Right kidney (tissue), 1 donor: ENCODE measurements at regions not wholly inside any gene's neighbourhood (a gene's known extent, or its start where the extent isn't known, plus 50 kb on each side); places are given as distances from the start of the nearest gene placed in this dataset.
A peak's percentile ranks its signal among the peaks of the same experiment; 100 is the strongest.

Experiments used
- DNase-seq: peaks from one replicate; pipeline ENCODE4 v3.0.0-alpha.2; 2016

DNA sequence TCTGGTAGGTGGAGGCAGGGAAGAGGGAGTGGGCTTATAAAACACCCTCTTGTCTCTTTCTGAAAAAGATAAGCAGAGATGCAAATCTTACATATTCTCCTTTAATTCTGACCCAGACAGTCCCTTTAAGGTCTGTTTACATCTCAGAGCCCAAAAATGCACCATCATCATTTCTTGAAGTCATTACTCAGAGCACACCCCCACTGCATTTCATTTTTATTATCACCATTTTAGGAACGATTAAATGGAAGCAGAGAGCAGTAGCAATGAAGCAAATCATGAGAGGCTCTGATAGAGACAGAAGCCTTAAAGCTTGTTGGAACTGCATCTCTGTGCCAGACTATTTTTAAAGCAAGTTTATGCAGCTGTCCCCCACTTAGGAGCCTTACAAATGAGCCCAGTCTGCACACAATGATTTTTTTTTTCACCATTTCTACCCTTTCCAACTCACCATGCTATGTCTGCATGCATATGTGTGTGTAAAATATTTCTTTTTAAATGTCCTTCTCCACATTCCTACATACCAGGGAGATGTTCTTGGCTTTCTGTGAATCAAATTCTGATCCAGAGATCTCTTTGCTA, 311.0 kb downstream of the GRIN2B start:
- no peak for DNase-seq

DNA sequence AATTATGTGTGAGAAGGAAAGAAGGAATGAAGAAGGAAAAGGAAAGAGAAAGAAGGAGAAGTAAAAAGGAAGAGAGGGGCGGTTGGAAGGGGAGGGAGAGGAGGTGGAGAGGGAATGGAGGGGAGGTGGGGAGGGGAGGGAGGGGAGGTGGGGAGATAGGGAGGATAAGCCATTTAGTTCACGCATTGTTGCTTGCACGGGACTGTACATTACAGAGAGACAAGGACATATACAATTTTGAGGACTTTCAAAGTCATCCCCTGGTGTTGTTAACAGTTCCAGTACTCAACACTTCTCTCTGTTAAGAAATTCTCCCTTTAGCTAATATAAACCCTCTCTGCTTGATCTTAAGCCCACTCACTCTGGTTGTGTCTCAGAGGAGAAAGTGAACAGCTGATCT, 312.5 kb downstream of the GRIN2B start:
- DNase-seq = no peak

DNA sequence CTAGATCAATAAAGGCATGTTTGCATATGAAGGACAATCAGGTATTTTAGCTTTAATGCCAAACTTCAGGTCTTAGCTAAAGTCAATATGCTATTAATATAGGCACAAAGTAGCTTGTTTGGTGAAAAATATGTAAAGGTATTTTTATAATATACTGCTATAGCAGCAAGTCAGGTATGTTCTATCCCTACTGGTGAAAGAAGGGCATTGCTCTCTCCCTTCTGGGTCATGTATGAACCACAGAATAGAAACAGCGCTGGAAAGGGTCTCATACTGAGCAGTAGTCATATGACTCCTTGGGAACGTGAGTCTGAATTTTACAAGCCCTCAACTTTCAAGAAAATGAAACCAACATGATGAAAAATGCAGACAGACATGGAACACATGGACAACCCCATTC, 314.6 kb downstream of the GRIN2B start:
- no peak for DNase-seq

DNA sequence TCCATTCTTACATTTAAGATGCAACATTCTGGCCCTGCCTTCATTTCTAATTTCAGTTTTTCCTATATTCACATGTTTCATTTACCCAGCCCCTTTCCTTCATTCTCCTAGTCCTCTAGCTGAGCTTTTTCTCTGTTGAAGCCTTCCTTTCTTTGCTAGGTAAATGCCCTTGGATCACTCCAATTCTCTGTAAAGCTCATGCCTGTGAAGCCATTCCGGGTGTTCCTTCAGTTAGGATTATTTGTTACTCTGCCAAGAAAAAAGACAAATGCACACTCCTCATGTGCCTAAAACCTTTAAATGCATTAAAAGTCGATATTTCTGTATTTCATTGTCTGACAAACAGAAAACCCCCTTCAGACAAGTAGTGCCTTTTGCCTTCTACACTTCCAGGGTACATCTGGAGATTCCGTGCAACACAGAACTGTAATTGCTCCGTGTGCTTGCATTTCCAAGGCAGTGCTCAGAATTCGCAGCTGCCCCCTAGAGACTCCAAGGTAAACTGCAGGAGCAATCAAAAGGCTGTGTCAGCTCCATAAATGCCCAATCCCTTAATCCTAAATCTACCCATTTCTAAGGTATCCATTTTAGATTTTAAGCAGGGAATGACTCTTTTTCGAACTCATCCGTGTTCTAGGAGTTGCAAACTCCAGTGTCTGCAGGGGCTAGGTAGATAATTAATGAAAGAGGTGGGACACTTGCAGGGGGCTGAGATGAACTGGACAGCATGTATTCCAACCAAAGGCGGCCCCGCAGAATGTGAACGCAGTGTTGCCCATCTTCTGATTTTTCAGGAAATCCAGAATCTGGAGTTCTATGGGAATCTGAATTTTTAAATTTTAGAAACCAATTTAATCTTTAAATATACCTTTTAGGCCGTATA, 320.2 kb downstream of the GRIN2B start:
- peak; percentile 24 for DNase-seq

DNA sequence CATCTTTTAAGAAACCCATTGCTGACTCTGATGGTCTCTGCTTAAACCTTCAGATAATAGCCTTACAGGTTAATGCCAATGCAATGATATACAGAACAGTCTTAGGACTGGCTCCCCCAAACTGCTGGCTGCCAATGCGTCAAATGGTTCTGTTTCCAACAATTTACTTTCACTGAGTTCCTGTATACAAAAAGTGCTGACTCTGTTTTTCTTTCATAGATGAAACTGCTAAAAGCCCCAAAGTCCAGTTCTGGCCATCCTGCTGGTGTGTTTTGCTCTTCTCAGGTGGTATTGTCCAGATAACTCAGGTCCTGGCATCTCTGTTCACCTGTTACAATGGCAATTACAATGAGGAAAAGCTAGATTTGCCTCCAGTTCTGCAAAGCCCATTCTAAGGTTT, 326.9 kb downstream of the GRIN2B start:
- DNase-seq = no peak

DNA sequence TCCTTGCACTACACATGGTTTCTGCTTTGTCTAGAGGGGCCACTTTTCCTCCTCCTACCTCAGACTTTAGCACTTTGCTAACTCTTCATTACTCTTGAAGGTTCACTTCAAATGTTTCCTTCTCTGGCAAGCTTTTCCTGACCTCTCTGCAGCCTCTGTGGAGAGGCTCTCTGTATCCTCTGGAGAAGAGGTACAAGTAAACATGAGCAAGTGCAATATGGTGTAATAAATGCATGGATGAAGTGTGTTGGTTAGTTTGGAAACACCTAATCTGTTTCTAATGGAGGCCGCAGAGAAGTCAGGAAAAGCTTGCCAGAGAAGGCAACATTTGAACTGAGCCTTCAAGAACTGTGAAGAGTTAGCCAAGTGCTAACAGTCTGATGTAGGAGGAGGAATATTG, 329.3 kb downstream of the GRIN2B start:
- no peak for DNase-seq

DNA sequence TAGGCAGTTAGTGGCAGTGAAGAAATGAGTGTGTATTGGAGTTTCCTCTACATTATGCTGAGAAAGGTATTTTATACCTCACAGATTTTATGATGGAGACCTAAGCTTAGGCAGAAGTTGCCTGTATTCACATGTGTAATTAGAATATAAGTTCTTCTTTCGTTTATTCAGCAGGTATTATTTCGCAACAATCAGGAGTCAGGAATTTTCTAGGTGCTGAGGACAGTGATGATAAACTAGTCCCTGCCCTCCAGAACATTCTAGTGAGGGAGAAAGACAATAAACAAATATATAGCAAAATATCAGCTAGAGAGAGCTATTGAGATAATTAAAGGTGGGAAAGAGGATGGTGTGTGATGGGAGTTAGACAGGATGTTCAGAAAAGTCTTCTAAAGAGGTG, 345.7 kb downstream of the GRIN2B start:
- DNase-seq = no peak

DNA sequence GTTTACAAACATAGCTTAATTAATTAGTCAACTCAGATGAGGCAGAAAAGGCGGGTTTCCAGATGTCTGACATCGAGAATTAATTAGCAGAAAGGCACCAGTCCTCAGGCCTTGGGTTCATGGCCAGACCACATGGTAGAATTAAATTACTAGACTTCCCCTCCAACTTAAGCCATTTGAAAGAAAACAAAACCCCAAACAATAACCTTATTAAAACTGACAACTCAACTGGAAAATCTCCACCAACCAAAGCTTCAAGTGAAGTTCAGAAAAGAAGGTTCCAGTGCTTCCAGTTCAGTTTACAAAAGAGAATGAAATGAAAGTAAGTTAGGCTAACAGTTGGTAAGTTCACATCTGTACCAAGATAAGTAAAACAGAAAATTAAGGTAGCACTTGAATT, 349.5 kb downstream of the GRIN2B start:
- DNase-seq = no peak

DNA sequence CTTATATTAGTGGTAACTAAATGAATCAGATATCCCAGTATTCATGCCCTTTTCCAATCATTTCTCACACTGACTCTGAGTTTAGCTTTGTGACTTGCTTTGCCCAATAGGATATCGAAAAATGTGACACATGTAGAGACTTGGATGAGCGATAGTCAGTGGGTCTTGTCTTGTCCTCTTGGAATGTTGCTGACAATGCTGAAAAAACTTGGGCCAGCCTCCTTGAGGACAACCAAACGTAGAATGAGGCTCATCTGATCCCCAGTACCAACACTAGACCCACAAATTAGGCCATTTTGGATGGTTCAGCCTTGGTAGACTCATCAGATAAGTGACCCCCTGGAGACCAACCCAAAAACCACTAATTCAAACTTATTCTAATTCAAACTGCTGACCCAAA, 351.0 kb downstream of the GRIN2B start:
- DNase-seq = no peak

DNA sequence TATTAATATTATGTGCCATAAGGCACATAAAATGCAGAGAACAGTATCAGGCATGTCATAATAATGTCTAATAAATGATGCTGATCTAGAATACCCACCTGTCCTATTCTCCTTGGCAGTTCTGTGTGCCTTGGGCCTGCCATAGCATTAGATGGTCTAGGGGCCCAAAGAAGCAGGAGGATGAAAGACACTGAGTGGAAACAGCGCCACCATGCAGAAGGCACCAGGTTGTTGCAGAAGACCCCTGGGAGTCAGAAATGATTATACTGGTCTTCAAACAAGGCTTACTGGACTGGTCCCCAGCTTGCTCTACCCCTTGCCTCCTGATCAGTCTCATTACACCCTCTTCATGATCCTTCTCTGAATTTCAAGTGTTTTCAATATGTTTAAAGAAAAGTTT, 353.3 kb downstream of the GRIN2B start:
- no peak for DNase-seq

DNA sequence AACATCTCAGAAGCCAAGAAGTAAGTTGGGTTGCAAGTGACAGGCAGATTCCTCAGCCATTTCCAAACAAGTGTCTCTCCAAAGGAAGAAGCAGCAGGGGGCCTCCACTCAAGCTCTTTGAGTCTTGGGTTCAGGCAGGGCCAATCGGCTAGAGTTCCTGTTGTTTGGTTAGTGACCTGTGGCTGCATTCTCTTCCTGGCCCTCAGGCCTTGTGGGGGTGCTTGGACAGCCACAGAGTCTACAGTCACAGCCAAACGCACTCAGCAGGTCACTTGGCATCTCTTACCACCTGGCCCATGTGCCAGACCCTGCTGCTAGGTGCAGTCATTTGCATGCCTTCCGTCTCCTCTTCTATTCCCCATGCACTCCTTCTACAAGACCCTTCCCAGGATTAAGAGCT, 353.9 kb downstream of the GRIN2B start:
- DNase-seq = no peak

DNA sequence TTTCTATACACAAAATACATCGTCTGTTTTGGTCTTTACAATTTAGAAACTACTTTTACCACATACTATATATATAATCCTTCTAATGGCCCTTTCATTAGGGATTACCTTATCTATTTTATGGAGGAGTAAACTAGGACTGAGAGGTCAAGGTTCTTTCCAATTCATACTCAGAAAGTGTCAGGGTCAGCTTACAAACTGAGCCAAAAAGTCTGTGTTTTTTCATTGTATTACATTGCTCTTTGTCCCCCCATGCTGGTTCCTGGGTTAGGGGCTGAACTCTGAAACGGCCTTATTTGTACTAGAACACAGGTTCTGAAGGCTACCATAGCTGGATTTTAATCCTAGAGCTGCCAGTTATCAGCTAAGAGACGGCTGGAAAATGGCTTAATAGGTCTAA, 368.1 kb downstream of the GRIN2B start:
- no peak for DNase-seq

DNA sequence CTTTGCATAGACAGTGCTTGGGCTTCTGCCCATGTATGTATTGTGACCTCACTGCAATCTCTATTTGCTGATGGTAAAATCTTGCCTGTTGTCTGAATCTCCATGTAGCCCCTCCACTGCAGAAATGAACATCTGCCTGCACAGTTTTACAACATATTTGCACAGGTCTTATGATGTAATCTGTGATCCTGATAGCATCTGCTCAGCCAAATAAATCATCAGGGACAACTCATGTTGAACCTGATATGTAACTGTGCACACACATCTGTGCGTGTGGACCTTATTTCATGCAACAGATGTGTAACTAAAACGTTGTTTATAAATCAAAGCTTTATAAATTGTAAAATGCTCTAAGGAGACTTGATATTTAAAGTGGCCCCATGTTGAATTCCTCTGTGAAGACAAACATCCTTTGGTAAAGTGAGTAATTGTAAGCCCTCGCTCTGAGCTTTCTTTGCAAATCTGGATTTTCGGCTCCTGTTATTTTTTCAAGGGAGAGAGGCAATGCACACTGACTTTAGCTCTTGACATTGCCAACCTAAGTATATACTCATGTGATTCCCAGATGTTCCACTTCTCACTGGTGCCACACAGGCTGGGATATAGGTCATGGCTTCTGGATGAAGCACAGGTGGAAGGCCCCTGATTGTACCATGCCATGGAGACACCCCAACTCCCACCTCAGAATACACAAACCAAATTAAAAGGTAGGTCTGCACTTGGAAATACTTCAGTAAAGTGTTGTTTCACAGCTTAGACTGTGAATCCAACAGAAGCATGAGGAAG, 371.3 kb downstream of the GRIN2B start:
- no peak for DNase-seq

DNA sequence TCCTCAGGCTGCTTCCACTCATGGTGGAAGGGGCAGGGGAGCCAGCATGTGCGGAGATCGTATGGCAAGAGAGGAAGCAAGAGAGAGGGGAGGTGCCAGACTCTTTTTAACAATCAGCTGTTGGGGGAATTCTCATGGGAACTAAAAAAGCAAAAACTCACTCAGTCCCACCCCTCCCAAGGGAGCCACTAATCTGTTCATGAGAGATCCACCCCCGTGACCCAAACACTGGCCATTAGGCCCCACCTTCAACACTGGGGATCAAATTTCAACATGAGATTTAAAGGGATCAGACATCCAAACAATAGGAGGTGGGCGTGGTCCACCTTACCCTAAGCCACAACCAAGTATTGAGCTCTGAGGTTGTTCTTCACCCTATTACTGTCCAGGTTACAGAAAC, 375.1 kb downstream of the GRIN2B start:
- no peak for DNase-seq

DNA sequence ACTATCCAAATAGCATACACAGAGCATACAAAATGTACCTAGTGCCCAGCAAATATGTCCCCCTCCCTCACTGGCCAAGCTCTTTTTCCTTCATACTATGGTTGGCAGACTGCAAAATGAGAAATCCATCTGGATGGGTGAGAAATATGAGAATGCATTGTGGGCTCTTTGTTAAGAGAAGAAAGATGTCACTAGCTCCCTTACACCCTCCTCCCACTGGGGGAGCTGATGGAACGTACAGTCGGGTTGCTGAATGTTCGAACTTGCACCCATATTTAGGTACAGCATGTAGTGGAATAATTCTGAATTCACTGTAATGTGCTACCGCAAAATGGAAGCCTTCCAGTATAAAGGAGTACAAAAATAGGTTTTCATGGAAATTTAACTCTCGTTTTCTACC, 377.4 kb downstream of the GRIN2B start:
- no peak for DNase-seq

DNA sequence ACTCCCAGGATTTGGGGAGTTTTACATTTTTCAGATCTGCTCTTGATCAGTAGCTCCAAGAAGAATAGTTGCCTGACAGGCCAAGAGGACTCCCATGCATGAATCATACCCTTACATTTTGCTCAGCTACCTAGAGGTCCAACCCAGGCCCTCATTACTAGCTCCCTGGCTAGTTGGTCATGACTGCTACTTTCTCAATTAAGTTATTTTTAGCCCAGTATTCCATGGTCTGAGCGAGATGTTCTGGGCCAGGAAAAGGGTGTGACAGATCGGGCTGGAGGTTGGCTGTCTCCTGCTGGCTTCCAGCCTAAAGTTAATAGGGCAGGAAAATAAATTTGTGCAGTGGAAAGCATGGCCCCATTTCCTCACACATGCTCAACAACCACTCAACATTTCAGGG, 379.2 kb downstream of the GRIN2B start:
- DNase-seq = no peak

DNA sequence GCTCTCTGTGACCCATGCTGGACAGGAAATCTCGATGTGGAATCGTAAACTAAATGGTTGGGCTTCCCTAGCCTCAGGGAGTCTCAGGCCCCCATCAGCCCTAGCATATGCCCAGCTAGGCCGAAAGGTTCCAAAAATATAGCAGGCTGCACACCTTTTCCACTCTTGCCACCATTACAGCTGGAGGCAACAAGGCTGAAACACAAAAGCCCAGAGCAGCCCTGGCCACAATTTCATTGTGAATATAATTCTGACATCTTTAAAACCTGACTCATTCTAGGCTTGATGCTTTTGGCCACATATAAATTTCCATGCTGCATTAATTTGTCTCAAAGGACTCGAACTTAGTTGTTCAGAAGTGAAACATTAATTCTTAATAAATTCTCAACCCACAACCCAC, 382.2 kb downstream of the GRIN2B start:
- DNase-seq = no peak

DNA sequence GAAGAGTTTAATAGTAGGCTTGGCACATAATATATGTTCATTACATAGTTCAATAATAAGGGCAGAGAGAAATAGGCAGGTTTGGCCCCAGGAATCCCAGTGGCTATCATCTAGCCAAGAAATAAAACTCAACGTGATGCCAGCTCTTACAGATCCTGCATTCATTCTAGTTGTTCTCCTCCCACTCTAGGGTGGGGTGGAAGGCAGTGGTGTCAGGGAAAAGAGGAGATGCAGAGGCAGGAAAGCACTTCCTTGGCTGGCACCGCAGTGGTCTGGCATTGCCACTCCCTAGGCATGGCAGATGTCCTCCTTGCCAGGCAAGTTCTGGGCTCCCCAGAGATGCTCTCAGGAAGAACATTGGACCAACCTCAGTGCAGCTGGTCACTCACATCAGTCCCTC, 383.6 kb downstream of the GRIN2B start:
- no peak for DNase-seq

DNA sequence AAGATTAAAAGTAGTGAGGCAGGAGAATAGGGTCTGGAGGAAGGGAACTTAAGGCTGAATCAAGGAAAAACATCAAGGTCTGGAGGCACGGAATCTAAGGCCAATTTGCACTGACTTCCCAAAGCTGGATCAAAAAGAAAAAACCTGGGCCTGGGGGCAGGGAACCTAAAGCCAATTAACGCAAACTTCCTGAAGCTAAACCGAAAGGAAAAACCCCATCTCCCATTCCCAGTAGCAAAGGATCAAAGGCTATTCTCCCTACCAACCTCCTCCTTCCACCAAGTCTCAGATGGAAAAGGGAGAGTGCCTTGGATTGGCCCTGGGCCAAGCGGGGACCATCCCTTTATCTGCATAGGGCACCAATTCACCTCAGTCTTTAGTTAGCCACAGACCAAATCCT, 384.2 kb downstream of the GRIN2B start:
- DNase-seq = no peak

DNA sequence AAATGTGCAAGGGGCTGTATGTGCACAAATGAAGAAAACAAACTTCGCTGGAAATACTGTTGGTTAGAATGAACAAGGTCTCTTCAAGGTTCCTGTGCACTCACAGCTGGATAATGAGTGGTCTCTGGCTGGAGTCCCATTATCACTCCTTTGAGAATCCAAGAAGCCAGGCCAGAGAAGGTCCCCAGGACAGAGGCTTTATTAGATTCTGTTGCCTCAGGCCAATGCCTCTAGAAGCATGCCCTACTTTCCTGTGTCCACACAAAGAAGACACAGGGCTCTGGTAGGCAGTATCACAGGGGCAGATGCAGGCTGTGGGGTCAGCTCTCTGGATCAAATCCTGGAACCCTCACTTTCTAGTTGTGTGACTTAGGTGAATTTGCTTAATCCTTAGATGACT, 384.7 kb downstream of the GRIN2B start:
- no peak for DNase-seq

DNA sequence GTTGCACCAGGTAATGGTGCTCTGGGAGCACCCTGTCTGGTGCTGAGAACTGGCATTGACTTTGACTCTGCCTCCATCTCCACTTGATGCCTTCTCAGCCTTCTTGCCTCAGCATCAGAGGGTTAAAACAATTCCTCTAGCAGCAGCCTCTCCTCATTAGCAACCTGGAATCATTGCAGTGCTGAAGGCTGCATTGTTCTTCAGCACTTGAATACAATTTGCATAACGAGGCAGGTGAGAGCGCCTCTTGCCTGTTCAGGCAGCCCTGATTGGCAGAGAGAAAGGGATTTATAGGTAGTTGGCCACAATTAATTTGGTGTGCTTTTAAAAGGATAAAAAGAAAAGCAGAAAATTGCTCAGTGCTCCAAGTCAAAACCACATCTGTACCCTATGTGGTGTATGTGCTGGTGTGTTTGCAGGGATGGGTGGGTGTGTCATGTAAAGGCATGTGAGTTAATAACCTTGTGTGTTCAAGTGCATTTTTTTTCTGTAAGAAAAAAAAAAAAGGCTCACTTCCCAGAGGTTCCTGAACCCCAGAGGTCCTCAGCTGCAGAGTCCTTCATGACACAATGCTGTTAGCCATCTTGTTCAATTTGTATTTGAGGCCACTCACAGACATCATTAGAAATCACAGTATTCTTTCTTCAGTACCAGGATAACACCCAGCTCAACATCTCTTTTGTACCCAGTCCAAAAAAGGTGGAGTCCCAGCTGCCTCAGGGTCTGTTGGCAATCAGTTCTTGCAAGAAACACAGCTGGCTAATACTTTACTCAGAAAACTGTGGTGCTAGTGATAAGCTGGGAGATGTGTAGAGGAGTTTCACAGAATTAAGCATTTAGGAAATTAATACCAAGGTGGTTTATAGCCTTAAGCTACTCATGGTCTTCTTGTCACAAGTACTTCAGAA, 385.6 kb downstream of the GRIN2B start:
- DNase-seq = no peak

DNA sequence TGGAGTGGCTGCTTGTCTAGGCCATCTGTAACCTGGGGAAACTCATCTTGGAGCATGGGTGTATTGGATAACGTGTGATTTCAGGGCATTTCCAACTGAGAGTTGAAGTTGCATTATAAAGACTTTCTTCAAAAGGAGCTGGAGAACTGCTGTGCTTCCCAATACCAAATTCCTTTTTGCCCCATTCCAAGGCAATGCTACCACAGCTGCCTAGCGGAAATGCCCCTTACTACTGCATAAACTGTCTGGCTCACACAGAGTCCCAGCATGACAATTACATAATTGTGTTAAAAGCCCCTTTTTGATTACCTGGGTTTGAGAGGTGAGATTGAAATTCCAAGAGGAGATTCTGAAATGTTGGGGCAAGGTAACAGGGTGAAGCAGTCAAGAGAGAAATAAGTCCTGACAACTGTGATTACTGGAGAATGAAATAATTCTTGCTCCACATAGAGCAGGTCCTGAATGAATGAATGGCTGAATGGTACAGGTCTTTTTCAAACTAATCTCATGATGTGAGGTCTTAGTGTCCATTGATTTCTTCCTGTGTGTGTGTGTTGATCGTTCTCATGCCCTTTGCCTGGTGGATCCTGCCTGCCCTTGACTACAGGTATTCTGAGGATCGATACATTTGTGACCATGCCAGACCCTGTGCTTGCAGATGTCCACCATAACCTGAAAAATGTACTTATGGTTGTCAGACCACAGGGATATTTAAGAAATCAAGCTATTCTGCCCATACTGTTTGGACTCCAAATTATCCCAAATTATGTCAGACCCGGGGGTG, 386.5 kb downstream of the GRIN2B start:
- no peak for DNase-seq
